Medulla oblongata (tissue), 1 donor: ENCODE measurements at regions not wholly inside any gene's neighbourhood (a gene's known extent, or its start where the extent isn't known, plus 50 kb on each side); places are given as distances from the start of the nearest gene placed in this dataset.
"Not testable (repeated sequence)": the region's sequence is repeated elsewhere in the genome, so short reads cannot be mapped to it uniquely, and the experiment has no call there.

Experiments
- DNase-seq: peaks from one replicate; pipeline ENCODE4 v3.0.0-alpha.2; 2015; ENCODE audit errors: extremely low spot score

- not testable (repeated sequence) for DNase-seq
These were observed 111.4 kb upstream of the METTL9 start for GRCh38 chr16:21487956-21488355.

GRCh38 chr16:21499046-21499445 is 100.3 kb upstream of the METTL9 start:
- not testable (repeated sequence) for DNase-seq

GRCh38 chr16:21501223-21501868 is 98.0 kb upstream of the METTL9 start:
- not testable (repeated sequence) for DNase-seq

GRCh38 chr16:21501869-21502667 is 97.3 kb upstream of the METTL9 start:
- peak; percentile 98 for DNase-seq

GRCh38 chr16:21503574-21503920 is 95.8 kb upstream of the METTL9 start:
- not testable (repeated sequence) for DNase-seq

- not testable (repeated sequence) for DNase-seq
These were observed 95.2 kb upstream of the METTL9 start for GRCh38 chr16:21503941-21504832.

- not testable (repeated sequence) for DNase-seq
These were observed 93.4 kb upstream of the METTL9 start for GRCh38 chr16:21505751-21506520.

- DNase-seq = not testable (repeated sequence)
These were observed 92.4 kb upstream of the METTL9 start for GRCh38 chr16:21506857-21507456.

GRCh38 chr16:21507631-21508305 is 91.6 kb upstream of the METTL9 start:
- not testable (repeated sequence) for DNase-seq

- peak; percentile 51 for DNase-seq
These were observed 90.5 kb upstream of the METTL9 start for GRCh38 chr16:21508661-21509436.

GRCh38 chr16:21509437-21510086 is 89.8 kb upstream of the METTL9 start:
- peak; percentile 69 for DNase-seq

- DNase-seq = not testable (repeated sequence)
These were observed 88.5 kb upstream of the METTL9 start for GRCh38 chr16:21510869-21511255.

- DNase-seq = not testable (repeated sequence)
These were observed 87.8 kb upstream of the METTL9 start for GRCh38 chr16:21511315-21512210.

GRCh38 chr16:21512280-21513192 is 86.8 kb upstream of the METTL9 start:
- DNase-seq = not testable (repeated sequence)

- not testable (repeated sequence) for DNase-seq
These were observed 86.0 kb upstream of the METTL9 start for GRCh38 chr16:21513337-21513741.

GRCh38 chr16:21513812-21514473 is 85.4 kb upstream of the METTL9 start:
- DNase-seq = not testable (repeated sequence)
